GM19455 (cell line): ENCODE measurements at regions not wholly inside any gene's neighbourhood (a gene's known extent, or its start where the extent isn't known, plus 50 kb on each side); places are given as distances from the start of the nearest gene placed in this dataset.

ENCODE experiments used
- ATAC-seq: cut with Tn5 transposase; IDR thresholded peaks from one replicate; pipeline ENCODE4 v1.9.1; 2021; ENCODE audit not compliant: unreplicated experiment

DNA sequence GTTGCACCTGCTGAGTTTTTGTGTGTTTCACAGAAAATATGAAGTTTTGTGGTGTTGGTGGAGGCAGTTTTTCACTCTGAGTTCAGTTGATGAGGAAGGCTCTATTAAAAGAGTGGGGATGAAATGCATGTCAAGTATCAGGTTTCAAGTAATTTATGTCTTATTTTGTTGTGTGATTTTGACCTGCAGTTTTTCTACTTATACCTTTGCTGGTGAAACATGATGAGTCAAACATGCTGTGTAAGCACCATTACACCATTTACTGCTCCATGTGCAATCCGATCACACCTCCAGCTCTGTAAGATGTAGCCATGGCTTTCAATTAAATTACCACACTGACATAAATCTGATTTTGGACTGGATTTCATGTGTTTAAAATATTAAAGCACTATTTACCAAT lies 174.5 kb upstream of the ZEB2 start:
- no peak for ATAC-seq

- no peak for ATAC-seq
Observed at GRCh38 chr2:144693179-144693578, 173.3 kb upstream of the ZEB2 start.

GRCh38 chr2:144692661-144693060 lies 172.7 kb upstream of the ZEB2 start:
- ATAC-seq: no peak

- ATAC-seq: no peak
Observed at GRCh38 chr2:144690771-144691170, 170.9 kb upstream of the ZEB2 start.

- ATAC-seq: no peak
Observed at GRCh38 chr2:144686518-144687215, 166.7 kb upstream of the ZEB2 start.

- no peak for ATAC-seq
Observed at GRCh38 chr2:144683966-144684365, 164.0 kb upstream of the ZEB2 start.

GRCh38 chr2:144683107-144683753 lies 163.3 kb upstream of the ZEB2 start:
- ATAC-seq: no peak

GRCh38 chr2:144682248-144682647 lies 162.3 kb upstream of the ZEB2 start:
- no peak for ATAC-seq

- no peak for ATAC-seq
Observed at GRCh38 chr2:144681389-144681788, 161.5 kb upstream of the ZEB2 start.

GRCh38 chr2:144679942-144680341 lies 160.0 kb upstream of the ZEB2 start:
- ATAC-seq: no peak

DNA sequence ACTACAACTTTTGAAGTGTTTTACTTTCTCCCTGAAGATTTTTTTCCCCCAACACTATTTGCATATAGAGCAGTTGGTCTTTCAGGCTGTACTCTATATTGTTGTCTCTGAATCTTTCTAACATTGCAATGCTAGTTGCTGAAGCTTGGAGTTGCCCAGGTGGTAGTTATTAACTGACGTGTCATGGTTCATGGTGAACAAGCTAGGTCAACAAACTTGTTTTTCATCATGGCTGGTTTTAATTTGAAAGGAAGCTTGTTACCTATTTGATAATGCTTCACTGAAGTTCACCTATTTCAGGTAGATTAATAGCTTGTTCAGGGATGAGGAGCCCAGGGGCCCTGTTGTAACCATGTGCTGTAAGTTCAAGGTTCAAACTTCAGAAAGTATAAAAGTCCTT lies 158.8 kb upstream of the ZEB2 start:
- no peak for ATAC-seq

DNA sequence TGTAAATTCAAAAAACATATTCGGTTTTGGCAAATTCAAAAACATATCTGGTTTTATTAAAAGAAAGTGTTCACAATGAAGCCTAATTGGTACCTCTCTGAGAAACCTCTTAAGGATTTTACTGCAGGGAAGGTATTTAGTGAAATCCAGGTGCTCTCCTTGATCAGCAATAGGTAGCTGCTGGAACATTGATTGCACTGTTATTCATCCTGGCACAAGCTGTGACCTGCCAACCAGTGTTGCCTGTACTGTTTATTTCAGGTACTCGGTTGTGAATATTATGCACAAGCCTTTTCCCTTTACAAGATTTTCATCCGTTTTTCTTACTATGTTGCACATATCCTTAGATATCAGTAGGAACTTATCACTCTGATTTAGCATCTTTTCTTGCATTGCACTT lies 155.8 kb upstream of the ZEB2 start:
- no peak for ATAC-seq

DNA sequence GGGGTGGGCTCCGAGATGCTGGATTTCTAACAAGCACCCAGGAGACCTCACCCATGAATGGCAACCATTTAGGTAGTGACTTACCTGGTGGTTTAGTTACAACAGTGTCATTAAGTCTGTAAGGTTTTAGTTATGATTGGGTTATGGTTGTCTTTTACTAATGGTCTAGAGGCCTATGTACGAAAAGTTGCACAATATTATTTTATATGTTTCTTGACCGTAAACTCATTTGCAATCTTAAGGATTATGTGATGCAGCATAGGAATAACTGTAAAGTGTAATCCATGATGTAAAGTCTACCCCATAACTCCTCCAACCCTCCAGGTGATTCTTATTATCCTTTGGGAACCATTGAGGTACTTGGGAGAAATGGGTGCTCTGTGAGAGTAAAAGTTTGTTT lies 155.4 kb upstream of the ZEB2 start:
- ATAC-seq: no peak

DNA sequence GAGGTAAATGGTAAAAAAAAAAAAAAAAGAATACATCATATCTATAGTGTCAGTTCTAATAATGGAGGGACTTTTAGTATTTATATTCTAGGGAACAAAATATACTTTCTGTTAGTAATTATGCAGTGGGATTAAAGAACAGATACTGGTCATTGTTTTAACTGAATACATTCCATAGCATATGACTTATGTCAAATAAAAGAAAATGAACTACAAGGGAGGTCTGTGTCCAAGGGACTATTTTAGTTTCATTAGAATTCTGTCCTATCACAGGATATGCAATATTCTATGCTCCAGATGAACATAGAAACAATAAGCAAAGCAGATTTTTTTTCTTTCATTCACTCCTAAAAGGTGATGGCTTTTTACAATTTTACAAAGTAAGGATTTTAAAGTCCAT lies 154.2 kb upstream of the ZEB2 start:
- no peak for ATAC-seq

- ATAC-seq: no peak
Observed at GRCh38 chr2:144673456-144673855, 153.5 kb upstream of the ZEB2 start.

- no peak for ATAC-seq
Observed at GRCh38 chr2:144671695-144672455, 152.0 kb upstream of the ZEB2 start.

DNA sequence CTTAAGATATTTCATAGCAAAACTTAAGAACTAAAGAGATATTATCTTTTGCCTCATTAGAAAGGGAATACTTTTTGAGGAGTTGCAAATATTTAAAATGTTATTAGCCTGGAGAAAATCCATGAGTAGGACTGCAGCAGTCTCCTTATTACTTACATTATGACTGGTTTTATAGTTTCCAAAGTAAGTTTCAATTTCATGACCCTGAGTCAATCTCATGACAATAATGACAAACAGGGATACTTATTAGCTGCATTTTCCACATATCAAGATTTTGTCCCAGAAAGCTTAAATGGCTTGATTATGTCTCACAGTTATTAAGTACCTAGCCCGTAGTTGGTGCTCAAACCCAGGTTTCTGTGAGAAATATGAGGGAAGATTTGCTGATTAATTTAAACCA lies 150.8 kb upstream of the ZEB2 start:
- no peak for ATAC-seq

GRCh38 chr2:144670080-144670479 lies 150.2 kb upstream of the ZEB2 start:
- ATAC-seq: no peak

DNA sequence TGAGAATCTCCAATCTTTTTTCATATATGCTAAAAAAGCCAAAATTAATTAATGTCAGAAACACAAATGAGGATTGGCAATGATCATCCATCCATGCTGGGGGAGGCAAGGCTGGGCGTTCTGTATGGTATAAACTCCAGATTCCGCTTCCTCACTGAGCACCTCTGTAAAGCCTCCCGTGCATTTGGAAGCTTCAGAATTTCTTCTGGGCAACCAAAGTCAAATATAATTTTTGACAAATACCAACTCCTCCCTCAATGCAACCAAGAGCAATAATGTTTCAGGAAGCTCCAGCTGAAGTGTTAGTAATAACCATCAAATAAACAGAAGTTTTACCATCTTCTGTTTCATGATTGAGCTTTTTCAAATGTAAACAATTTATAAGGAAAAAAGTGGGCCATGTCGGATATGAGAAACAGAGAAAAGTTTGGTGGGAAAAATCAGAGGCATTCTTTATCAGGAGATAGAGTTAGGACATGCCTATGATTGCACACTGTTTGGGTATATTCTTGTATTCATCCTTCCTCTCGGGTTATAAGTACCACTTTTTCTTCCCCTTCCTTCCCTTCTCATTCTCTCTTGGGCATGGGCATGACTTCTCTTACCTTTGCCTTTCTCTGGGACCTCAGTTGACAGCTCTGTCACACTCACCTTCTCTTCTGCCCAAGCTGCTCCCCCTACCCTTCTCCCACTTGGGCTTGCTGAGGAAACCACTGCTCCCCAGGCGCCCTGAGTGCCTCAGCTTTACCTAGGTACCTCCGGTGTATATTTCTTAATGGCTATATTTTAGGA lies 149.5 kb upstream of the ZEB2 start:
- no peak for ATAC-seq

DNA sequence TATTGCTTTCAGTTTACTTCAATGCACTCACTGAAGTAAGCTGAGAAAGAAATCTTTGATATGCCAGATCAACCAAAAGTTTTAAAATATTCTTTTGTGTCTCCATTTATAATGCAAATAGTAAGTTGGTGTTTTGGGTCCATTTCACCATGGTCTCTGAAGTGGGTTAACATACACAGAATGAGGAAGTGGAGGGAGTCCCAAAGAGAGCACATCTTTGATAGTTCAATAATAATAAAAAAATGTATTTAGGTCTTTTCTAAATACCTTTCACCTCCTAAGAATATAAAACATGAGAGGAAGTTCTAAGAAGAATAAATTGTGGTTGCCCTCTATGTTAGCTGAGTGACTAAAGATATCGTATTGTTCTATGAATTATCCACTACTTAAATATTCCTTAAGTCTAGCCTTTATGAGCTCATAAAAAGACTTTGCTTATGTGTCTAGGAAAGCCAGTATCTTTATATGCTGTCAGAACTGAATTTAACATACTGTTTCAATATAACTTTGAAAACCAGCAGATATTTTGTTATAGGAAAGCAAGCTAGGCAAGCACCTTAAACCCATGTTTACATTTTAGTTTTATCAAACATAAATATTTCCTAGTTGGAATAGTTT lies 148.7 kb upstream of the ZEB2 start:
- no peak for ATAC-seq

GRCh38 chr2:144666032-144666431 lies 146.1 kb upstream of the ZEB2 start:
- no peak for ATAC-seq
